NCI-H2107 treated with DMSO at 0.1 percent for 48 hours (cell line): ENCODE measurements at regions not wholly inside any gene's neighbourhood (a gene's known extent, or its start where the extent isn't known, plus 50 kb on each side); places are given as distances from the start of the nearest gene placed in this dataset.

Source experiments
- DNase-seq: peaks from one replicate; lab custom pipeline; 2025; ENCODE audit not compliant: unreplicated experiment; lab: John Stamatoyannopoulos, UW

DNA sequence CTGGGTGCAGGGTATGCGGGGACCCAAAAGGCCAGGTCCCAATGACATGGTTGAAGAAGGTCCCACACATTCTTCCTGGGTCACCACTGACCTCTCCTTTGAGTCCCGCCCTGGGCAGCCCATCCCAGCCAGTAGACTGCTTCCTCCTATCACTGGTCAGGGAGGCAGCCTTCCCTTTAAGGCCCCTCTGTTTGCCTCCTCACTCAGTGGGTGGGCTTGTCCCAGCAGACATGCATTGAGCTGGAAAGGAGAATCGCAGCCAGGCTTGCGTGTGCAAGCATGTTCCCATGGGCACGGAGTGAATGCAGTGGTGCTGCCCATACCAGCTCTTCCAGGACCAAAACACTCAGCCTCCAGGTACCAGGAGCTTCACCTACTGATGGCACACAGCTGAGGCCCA lies 162.4 kb upstream of the SYT13 start:
- DNase-seq, result no peak

DNA sequence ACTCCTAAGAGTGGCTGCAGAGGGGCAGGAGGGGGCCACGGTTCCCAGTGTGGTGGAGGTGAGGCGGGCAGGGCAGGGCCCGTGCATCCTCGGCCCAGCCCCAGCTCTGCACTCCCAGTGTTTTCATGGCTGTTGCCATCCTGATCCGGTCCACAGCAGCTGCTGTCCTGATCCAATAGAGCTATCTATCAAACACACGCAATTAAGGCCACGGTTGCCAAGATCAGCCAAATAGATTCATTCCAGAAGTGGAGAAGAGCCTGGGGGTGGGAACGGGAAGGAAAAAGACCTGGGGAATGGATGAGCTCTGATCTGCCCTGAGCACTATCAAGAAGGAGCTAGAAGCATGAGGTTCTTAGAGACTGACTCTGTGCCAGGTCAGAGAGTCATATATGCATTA lies 160.9 kb upstream of the SYT13 start:
- no peak for DNase-seq

DNA sequence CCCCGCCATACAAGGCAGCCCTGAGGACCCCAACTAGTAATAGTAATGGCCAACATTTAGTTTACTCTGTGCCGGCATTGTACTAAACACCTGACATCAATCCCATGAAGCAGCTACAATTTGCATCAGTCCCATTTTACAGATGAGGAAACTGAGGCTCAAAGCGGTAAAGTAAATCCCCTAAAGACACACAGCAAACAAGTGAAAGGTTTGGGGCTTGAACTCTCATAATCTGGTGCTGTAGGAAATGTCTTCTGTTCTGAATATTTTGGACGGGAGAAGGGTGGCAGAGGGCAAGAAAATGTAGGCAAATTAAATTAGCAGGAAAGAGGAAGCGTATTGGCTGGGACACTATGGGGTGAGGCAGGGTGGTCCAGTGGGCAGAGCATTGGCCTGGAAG lies 160.3 kb upstream of the SYT13 start:
- DNase-seq, result no peak

DNA sequence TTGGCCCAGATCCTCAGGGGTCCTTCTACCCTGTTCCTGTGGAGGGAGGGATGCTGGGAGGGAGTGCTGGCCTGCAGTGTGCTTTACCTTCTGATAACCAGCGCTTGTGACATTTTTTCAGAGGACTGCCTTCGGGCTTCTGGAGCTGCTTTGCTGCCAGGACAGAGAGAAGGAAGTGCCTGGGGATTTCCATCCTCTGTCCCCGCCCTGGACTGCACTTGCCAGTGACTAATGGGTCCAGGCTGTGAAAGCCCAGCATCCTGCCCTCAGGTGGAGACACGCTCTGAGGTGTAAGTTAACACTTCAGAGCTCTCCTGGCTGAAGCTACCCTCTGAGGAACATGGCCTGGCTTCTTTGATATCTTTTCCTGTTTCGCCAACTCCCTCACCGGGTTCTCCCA lies 158.7 kb upstream of the SYT13 start:
- DNase-seq, result no peak

DNA sequence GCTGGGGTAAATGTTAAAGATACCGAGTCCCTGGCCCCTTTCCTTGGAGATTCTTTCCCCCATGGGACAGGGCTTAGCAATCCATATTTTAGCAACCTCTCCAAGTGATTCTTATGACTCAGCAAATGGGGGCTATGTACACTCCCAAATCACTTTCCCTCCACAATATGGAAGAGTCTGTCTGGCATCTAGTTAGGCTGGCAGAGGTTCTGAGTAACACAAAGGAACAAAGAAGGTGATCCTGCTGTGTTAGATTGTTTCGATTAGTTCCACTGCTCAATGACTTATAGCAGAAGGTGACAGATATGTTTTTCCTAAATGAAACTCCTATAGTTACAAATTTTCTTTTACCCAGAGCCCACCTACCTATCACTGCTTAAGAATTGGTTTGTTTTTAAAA lies 154.0 kb upstream of the SYT13 start:
- DNase-seq, result no peak

DNA sequence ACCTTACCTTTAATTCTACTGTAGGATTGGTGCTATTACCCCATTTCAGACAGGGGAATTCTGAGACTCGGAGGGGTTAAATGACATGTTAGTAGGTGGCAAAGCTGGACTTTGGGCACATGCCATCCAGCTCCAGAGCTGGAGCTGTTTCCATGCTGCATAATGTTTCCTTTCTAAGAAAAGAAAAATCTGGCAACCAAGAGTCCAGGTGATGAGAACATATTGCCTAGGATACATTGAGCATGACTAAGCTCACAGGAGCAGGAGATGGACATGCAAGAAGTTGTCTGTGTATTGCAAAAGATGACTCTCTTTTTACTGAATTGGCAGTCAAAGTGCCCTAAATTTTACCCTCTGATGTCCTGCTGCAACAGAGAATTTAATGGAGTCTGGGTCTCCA lies 150.8 kb upstream of the SYT13 start:
- no peak for DNase-seq

DNA sequence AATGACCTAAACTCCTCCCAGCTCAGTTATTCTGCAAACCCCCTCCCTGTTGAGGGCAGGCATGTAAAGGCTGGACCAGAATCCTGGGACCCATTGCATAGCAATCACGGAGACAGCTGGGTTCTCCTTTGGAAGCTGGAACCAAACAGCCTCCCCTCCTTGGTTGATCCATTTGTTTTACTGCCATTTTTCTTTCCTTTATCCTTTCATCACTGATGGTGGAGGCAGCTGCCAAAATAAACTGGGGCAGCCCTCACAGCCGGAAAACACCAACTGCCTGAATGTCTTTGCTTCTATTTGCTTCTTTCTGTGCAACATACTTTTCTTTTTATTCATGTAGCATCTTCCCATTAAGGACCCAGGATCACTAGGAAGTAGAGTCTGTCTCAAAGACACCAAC lies 150.0 kb upstream of the SYT13 start:
- DNase-seq, result no peak

DNA sequence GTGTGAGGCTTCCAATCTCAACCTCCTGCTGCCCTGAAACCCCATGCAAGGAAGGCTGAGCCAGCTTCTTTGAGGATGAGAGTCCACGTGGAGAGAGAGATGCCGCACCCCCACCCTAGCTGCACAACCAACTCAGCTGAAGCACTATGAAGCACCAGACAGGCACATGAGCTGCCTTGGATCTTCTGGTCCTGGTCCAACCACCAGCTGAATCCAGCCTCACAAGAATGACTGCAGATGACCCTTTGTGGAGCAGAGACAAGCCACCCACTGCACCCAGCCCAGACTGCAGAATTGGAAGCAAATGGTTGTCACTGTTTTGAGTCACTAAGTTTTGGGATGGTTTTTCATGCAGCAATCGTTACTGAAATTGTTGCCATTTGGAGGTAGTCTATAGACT lies 149.6 kb upstream of the SYT13 start:
- no peak for DNase-seq

DNA sequence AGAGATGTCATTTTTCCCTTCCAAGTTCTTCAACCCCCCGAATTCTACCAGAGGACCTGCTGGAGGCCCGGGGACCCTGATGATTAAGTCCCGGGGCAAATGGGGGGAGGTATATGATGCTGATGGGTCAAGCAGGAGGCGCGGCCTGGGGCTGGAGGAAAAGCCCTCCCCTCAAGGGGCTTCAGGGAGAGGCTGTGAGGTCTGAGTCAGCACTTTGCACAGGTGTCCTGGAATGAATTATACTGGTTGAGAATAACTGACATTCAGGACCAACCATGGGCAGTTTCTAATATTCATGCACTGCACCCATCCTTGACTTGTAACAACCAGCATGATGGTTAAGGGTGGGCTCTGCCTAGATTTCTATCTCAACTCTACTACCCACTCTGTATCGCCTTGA lies 146.8 kb upstream of the SYT13 start:
- no peak for DNase-seq

DNA sequence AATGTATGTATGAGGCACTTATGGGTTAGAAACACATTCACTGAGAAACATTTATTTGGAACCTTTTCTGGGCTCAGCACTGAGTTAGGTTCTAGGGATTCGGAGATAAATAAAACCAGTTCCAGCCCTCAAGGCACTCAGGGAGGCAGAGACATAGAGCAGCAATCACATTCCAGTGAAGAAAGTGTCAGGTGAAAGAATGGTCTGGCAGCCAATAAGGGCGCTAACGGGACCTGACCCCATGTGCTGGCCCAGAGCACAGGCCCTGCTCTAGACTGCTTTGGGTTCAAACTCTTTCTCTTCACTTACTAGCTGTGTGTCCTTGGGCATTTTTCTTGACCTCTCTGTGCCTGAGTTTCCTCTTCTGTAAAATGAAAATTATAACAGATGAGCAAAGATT lies 146.0 kb upstream of the SYT13 start:
- DNase-seq, result no peak

DNA sequence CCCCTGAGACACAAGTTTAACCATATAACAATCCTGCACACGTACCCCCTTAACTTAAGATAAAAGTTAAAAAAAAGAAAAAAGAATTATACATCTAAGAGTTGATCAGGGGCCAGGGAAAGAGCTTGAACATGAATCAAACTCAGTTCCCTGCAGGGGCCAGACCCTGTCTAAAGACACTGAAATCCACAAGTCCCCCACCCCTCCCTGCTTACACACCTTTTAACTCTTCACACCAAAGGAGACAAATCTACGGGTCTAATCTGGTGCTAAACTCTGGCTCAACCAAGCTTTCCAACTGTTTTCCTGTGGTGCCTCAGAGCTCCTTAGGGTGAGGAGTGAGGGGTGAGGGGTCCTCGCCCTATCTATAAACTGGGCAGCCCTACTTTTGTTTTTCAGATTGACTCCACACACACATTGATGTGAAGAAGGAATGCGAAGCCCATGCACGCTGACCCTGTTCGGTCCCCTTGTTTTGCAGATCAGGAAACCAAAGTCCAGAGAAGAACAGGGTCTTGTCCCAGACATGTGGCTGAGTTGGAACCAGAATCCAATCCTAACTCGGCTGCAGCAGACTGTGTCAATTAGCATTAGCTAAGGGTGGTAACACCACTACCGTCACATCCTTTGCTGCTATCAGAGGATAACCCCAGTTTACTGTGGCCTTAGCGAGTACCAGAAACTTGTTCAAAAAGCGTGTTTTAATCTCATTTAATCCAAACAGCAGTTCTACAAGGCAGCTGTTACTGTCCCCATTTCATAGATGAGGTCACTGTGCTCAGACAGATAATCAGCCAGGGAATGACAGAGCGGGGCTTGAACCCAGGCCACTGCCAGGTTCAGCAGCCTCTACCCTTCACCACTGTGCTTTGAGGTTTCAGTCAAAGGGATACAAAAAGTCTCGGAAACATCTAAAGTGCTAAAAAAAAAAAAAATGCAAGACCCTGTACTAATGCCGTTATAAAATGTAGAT lies 145.2 kb upstream of the SYT13 start:
- DNase-seq, result no peak

DNA sequence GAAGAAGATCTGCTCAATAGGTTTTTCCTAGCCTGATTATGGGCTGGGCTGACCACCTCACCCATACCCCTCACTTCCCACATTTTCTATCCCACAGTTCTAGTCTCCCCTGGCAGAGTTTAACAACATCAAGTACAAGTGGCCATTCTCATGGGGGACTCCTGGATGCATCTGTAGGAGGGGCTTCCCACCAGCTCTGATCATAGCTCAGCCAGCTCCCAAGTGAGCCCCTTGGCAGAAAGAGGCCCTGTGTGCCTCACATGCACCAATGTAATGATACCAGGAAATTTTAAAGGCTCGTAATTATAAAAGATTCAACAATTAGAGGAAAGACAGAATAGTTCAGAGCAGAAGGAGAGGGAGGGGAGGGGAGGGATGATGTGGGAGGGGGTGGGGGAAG lies 144.2 kb upstream of the SYT13 start:
- no peak for DNase-seq

DNA sequence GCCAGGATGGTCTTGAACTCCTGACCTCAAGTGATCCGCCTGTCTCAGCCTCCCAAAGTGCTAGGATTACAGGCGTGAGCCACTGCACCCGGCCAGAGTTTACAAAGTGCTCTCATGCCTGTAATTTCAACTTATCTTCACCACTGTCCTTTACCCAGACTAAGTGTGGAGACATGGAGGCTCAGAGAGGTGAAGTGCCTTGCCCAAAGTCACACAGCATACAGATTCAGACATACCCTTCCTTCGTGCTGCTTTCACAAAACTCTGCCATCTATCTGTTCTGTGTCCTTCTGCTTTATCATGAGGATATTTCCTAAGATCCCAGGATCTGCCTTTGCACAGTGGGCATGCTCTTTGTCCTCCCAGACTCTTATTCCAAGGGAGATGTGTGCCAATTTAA lies 143.6 kb upstream of the SYT13 start:
- DNase-seq, result no peak

DNA sequence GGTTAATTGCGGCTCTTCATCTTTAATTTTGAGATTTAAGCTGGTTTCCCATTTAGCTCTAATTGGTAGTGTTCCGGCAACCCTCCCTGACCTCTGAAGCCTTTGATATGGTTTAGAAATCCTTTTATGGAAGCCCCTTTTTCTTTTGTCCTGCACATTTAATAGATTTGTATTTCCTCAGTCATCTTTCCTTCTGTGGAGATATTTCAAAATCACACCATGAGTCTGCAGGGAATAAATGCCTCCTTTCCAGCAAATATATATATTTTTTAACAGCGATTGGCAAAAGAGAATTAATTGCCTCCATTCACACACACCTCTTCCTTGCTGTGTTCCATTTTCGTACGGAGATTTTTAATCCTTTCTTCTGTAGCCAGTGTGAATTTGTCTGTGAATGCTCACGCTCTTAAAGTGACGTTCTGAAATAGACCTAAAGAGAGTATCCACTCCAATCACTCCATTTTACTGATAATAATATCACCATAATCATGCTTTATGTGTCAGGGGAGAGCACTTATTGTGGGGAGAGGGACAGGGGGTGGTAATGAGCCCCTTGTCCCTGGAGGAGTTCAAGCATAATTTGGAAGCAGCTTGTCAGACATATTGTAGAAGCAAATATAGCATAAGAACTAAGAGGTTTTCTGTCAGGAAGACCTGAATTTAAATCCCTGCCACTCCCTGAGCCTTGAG lies 142.5 kb upstream of the SYT13 start:
- no peak for DNase-seq

DNA sequence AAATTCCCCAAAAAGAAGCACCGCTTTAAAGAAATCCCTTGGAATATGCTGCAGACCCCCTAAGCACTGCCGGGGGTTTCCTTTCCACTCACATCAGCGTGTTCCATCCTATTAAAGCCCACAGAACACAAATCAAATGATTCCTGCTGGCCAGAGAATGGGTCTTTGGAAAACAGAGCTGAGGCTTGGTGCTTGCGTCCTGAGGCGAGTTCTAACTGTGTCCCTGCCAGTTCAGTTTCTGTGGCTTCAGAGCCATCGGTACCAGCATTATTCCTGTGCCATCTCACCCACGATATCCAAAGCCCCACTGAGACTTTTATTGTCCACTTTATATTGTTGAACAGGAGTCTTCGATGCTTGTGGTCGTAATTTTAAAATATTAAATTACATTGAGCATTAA lies 142.0 kb upstream of the SYT13 start:
- no peak for DNase-seq

DNA sequence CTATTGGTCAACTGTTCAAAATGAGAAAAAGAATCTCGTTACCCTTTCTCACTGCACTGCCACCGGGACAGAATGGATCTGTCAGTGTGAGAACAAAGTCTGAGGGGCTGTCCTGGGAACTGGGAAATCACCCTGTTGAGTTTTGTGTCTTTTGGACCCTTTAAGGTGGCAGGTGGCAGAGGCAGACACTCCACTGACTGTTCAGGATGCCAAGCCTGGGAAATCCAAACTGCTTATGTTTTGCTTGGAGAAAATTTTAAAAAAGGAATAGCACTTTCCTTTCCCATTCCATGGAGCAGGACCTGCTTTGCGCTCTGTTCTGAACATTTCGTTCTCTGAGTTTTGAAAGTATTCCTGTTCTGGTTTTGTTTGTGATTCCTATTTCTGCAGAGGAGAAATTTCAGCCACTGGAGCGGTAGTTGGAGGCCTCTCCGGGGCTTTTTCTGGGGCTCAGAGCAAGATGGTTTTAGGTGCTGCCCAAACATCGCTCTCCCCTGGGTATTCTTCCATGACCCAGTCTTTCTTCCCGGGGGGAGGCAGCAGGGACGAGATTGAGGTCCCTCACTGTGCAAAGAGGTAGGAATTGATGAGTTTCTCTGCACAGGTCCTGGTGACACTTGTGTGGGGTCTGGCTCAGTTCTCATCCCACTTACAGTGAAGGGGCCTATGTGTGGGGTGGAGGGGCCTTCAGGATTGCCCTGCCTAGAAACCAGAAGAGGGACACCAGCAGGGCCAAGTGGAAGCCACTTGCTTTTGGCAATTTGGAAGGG lies 138.5 kb upstream of the SYT13 start:
- no peak for DNase-seq

DNA sequence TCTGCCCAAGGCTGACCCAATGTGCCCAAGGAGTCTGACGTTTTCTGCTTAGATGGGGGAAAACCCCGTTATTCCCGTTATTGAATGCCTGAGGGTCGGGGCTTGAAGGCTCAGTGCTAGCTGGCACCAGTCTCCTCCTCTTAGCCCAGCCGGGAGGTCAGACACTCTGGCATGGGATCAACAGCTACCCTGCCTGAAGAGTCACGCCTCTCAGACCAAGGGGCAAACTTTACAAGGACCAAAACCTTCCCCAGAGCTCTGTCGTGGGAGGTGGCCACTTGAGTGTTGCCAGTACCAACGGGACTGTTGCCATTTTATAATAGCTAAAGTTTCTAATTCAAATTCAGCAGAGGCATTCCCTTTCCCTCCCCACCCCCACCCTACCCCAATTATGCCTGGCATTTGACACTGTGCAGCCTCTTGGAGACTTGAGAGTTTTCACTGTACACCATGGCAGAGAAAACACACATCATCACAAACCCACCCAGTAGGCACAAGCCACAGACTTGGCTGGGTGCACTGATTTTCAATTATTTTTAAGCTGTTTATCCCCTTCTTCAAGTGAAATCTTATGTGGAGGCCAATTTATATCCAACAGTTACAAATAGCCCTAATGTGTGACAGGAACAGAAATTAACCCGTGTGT lies 137.5 kb upstream of the SYT13 start:
- DNase-seq, result no peak

DNA sequence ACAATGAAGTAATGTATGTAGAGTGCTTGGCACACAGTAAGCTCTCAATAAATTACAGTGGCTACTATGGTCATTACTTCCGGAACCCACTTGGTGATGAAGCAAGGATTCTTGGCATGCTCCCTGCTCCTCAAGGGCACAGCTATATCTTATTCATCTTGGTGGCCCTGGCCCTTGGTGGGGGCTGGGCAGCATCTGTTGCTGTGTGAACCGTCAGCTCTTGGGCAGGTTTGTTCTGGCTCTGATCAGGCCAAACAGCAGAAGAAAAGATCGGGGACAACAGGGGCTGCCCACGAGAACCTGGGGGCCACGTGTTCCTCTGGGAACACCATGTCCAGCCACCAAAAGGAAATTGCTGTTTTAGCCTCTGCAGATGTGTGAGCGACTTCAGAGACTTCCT lies 136.9 kb upstream of the SYT13 start:
- DNase-seq, result no peak

DNA sequence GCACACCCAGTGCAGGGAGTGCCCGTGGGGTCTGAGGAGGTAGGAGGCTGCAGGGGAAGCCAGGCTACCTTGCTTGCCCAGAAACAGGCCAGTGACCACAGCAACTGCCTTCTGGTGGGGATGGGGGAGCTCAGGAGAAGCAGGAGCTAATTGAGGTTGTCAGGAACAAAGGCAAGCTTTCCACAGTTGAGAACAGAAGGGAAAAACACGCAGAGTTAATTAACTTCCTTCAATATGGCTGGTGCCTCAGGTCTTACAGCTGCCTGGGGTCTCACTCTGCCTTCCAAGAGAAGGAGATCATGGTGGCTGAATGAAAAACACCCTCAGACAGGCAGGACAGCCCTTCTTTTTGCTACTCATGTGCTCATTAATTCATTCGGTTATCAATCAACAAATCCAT lies 127.9 kb upstream of the SYT13 start:
- DNase-seq, result no peak

DNA sequence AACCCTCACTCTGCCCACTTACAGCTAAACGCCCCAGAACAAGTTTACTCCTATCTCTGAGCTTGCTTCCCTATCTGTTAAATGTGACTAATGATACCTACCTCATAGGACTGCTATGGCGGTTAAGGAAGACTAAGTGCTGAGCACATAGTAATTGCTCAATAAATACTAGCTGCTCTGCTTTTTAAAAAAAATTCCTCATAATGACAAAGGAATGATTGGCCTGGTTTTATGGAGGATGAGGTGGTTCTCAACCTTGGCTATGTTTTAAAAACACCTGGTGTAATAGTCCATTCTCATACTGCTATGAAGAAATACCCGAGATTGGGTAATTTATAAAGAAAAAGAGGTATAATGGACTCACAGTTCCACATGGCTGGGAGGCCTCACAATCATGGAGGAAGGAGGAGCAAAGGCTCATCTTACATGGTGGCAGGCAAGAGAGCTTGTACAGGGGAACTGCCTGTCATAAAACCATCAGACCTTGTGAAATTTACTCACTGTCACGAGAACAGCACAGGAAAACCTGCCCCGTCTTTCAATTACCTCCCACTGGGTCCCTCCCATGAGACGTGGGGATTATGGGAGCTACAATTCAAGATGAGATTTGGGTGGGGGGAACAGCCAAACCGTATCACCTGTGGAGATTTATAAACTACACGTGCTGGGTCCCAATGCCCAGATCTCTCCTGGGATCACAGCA lies 127.2 kb upstream of the SYT13 start:
- no peak for DNase-seq

DNA sequence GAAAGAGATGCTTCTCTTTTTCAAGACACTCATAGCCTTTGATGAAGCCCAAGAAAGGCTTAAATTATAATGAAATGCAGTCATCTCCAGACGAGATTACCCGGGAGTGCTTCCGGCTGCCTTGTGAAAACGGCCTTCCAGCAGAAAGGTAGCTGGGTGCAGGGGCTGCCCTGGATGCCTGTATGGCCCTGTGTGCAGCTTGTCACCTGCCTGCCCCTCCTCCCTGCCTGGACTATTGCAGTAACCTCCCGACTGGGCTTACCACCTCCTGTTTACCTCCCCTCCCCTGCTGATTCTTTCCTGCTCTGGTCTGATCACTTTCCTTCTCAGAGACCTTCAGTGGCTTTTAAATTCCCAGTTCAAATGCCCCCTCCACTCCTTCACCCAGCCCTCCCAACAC lies 126.4 kb upstream of the SYT13 start:
- no peak for DNase-seq
